Panc1 (cell line): ENCODE measurements at regions not wholly inside any gene's neighbourhood (a gene's known extent, or its start where the extent isn't known, plus 50 kb on each side); places are given as distances from the start of the nearest gene placed in this dataset.

Source experiments
- ATAC-seq: fragments of 200-7000 bp; cut with Tn5 transposase; 2 replicates; pipeline ENCODE4 v1.9.1; 2020; ENCODE audit warnings: mild to moderate bottlenecking, moderate library complexity
- BruUV-seq: library from RNA; stranded (reverse); fragments of 400-500 nt; replicated peaks from 2 replicates; lab custom pipeline; 2021; lab: Mats Ljungman, UMichigan
- CTCF ChIA-PET: fragments of 300-600 bp; sonication (Branson Sonifier 250); formaldehyde crosslinking; loops from one replicate; lab custom pipeline; 2022; ENCODE audit warnings: antibody characterized with exemption; lab: Charles Lee
- POLR2A ChIA-PET: fragments of 300-600 bp; sonication (Branson Sonifier 250); formaldehyde crosslinking; loops from one replicate; lab custom pipeline; 2022; ENCODE audit warnings: antibody characterized with exemption; lab: Charles Lee
- DNase-seq: peaks from one replicate; pipeline ENCODE4 v3.0.0-alpha.2; 2010; ENCODE audit warnings: low read depth, low spot score
- H3K27ac ChIP-seq: 2 replicates; pipeline ENCODE4 v1.5.1; 2011; ENCODE audit warnings: mild to moderate bottlenecking, low read length, inconsistent platforms
- H3K27me3 ChIP-seq: fragments of 200-500 bp; sonication (Bioruptor generic); 2 replicates; pipeline ENCODE4 v1.6.0; 2014; ENCODE audit warnings: low read length, inconsistent platforms; ENCODE audit not compliant: control insufficient read depth, insufficient read depth
- H3K36me3 ChIP-seq: fragments of 200-500 bp; sonication (Bioruptor generic); 2 replicates; pipeline ENCODE4 v1.5.1; 2014; ENCODE audit warnings: inconsistent platforms, mild to moderate bottlenecking, low read length, moderate library complexity; ENCODE audit not compliant: control insufficient read depth, insufficient read depth
- H3K4me1 ChIP-seq: 2 replicates; pipeline ENCODE4 v1.5.1; 2011; ENCODE audit warnings: inconsistent platforms, mild to moderate bottlenecking, low read length, moderate library complexity; ENCODE audit not compliant: control insufficient read depth, insufficient read depth
- H3K4me3 ChIP-seq, 2 experiments: 2 replicates each; pipeline ENCODE4 v1.5.1; 2011 to 2012; ENCODE audit warnings: low read depth in 2 of 2, low read length in 2 of 2, mild to moderate bottlenecking in 2 of 2, inconsistent platforms in 1 of 2, moderate library complexity in 1 of 2
- H3K9me3 ChIP-seq: fragments of 200-500 bp; sonication (Bioruptor generic); 2 replicates; pipeline ENCODE4 v1.5.1; 2014; ENCODE audit warnings: low read depth, mild to moderate bottlenecking, inconsistent platforms, low read length, moderate library complexity; ENCODE audit not compliant: control insufficient read depth, insufficient read depth
- POLR2AphosphoS5 ChIP-seq: IDR thresholded peaks from 2 replicates; pipeline ENCODE4 v1.6.1; 2012; ENCODE audit warnings: mild to moderate bottlenecking, low read depth, low read length, moderate library complexity
- SIN3A ChIP-seq: IDR thresholded peaks from 2 replicates; pipeline ENCODE4 v1.6.1; 2012; ENCODE audit warnings: low read depth, mild to moderate bottlenecking, low read length, moderate library complexity, borderline replicate concordance; ENCODE audit not compliant: insufficient read depth
- TCF7L2 ChIP-seq: IDR thresholded peaks from 2 replicates; pipeline ENCODE4 v1.6.1; 2011; ENCODE audit warnings: mild to moderate bottlenecking, low read depth, low read length, inconsistent platforms
- in situ Hi-C: cut with HindIII; loops from 2 replicates; pipeline ENCODE4 v1.10.0; 2016; ENCODE audit warnings: low sequenced_read_pairs, low pct_unique_long_range_greater_than_20kb
- intact Hi-C: fragments of 100-400 bp; cut with micrococcal nuclease; formaldehyde crosslinking; loops from one replicate; pipeline ENCODE4 v1.10.0; 2022; ENCODE audit not compliant: unreplicated experiment
- TF ChIP-seq, protein P1 (sequence below): fragments of 450-650 bp; IDR thresholded peaks from 2 replicates; pipeline ENCODE4 v1.5.1; 2017; ENCODE audit warnings: mild to moderate bottlenecking
- TF ChIP-seq, protein P2 (sequence below), 2 experiments: IDR thresholded peaks; 2 replicates each; pipeline ENCODE4 v1.6.1; 2011 to 2012; ENCODE audit warnings: low read depth in 2 of 2, control low read depth in 1 of 2, low read length in 1 of 2, mild to moderate bottlenecking in 1 of 2, moderate library complexity in 1 of 2; ENCODE audit not compliant: insufficient read depth in 1 of 2

DNA sequence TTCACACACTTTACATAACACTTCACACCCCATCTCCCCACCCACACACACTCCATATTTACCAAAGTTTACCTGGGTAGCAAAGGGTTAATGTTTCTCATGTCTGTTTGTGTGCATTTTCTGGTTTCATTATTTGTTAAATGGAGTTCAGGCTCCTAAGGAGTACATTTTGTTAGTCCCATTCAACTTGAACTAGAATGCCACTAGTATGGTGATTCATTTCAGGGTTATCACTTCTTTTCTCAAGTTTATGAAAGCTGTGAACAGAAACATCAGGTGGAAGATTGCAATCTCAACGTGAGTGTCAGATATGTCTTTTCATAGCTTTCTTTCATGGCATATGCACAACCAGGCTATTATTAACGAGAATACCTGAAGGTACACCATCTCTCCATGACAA is 1027.5 kb downstream of the GATA3 start:
- CTCF ChIA-PET, result no interaction called here
- Histone ChIP-seq H3K27me3 (no peaks in the 10 kb centered on the region), H3K4me3 (no peak overlapping the region), H3K4me1 (no peaks in the 10 kb centered on the region), H3K36me3 (no peaks in the 10 kb centered on the region), H3K27ac (no peak overlapping the region), H3K9me3 (no peaks in the 10 kb centered on the region)
- in situ Hi-C loops, result no loop called here
- POLR2A ChIA-PET, result no interaction called here
- intact Hi-C loops, result no loop called here
- DNase-seq (no peak), ATAC-seq (no peak)
- BruUV-seq, result no TSS peak
- TF ChIP-seq SIN3A (no peak), TCF7L2 (no peak), POLR2AphosphoS5 (no peak)
- TF ChIP-seq, protein P1, sequence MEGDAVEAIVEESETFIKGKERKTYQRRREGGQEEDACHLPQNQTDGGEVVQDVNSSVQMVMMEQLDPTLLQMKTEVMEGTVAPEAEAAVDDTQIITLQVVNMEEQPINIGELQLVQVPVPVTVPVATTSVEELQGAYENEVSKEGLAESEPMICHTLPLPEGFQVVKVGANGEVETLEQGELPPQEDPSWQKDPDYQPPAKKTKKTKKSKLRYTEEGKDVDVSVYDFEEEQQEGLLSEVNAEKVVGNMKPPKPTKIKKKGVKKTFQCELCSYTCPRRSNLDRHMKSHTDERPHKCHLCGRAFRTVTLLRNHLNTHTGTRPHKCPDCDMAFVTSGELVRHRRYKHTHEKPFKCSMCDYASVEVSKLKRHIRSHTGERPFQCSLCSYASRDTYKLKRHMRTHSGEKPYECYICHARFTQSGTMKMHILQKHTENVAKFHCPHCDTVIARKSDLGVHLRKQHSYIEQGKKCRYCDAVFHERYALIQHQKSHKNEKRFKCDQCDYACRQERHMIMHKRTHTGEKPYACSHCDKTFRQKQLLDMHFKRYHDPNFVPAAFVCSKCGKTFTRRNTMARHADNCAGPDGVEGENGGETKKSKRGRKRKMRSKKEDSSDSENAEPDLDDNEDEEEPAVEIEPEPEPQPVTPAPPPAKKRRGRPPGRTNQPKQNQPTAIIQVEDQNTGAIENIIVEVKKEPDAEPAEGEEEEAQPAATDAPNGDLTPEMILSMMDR, result no peak
- TF ChIP-seq, protein P2, sequence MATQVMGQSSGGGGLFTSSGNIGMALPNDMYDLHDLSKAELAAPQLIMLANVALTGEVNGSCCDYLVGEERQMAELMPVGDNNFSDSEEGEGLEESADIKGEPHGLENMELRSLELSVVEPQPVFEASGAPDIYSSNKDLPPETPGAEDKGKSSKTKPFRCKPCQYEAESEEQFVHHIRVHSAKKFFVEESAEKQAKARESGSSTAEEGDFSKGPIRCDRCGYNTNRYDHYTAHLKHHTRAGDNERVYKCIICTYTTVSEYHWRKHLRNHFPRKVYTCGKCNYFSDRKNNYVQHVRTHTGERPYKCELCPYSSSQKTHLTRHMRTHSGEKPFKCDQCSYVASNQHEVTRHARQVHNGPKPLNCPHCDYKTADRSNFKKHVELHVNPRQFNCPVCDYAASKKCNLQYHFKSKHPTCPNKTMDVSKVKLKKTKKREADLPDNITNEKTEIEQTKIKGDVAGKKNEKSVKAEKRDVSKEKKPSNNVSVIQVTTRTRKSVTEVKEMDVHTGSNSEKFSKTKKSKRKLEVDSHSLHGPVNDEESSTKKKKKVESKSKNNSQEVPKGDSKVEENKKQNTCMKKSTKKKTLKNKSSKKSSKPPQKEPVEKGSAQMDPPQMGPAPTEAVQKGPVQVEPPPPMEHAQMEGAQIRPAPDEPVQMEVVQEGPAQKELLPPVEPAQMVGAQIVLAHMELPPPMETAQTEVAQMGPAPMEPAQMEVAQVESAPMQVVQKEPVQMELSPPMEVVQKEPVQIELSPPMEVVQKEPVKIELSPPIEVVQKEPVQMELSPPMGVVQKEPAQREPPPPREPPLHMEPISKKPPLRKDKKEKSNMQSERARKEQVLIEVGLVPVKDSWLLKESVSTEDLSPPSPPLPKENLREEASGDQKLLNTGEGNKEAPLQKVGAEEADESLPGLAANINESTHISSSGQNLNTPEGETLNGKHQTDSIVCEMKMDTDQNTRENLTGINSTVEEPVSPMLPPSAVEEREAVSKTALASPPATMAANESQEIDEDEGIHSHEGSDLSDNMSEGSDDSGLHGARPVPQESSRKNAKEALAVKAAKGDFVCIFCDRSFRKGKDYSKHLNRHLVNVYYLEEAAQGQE (IDR thresholded peaks at IDR 0.05; ENCODE audit: insufficient read depth in 1 of 2, low read depth in 2 of 2, low read length in 1 of 2), result no peak

DNA sequence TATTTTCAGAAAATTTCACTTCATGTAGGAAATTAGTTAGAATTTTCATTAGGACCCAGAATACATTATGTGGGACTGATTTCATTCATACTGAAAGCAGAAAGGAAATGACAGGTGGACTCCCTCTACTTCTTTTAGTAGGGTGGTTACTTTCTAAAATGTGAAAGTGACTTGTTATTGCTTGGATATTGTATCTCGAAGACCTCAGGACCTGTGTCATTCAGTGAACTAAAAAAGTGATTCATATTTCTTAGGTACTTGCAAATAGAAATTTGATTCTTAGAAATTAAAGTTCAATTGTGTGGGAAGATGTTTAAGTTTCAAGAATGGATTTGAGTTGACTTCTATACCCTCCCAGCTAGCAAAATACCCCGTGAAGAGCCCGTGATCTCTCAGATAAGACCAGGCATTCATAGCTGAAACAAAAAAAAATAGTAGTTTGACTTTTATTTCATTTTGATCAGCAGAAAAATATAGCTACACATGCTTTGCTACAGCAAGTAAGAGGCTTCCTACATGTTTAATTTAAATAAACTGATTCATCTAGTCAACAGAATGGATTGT is 1037.1 kb downstream of the GATA3 start:
- no peak overlapping the region for H3K27ac ChIP-seq
- DNase-seq (no peak), ATAC-seq (no peak)
- H3K4me1 ChIP-seq, result no peaks in the 10 kb centered on the region
- no peaks in the 10 kb centered on the region for H3K36me3 ChIP-seq
- no peaks in the 10 kb centered on the region for H3K9me3 ChIP-seq
- no peak overlapping the region for H3K4me3 ChIP-seq
- BruUV-seq, result no TSS peak
- in situ Hi-C loops (no loop called here), intact Hi-C loops (no loop called here)
- ChIA-PET CTCF (no interaction called here), POLR2A (no interaction called here)
- TF ChIP-seq, protein P1, result no peak
- TF ChIP-seq, protein P2 (IDR thresholded peaks at IDR 0.05; ENCODE audit: insufficient read depth in 1 of 2, low read depth in 2 of 2, low read length in 1 of 2), result no peak
- TF ChIP-seq SIN3A, result no peak
- no peak for TF ChIP-seq TCF7L2
- no peak for TF ChIP-seq POLR2AphosphoS5
- no peaks in the 10 kb centered on the region for H3K27me3 ChIP-seq
